ENCODE measurements at regions not wholly inside any gene's neighbourhood (a gene's known extent, or its start where the extent isn't known, plus 50 kb on each side); places are given as distances from the start of the nearest gene placed in this dataset.
"Not testable (repeated sequence)": the region's sequence is repeated elsewhere in the genome, so short reads cannot be mapped to it uniquely, and the experiment has no call there.

GRCh38 chr11:37142591-37142990 is 544.6 kb upstream of the RAG2 start:
- H3K4me1 ChIP-seq: no peaks in the 10 kb centered on the region
- no peaks in the 10 kb centered on the region for H3K9me3 ChIP-seq (ENCODE audit: control insufficient read depth, low read length)
- H3K36me3 ChIP-seq (ENCODE audit: control insufficient read depth, insufficient read depth, low read length): no peaks in the 10 kb centered on the region
- H2AFZ ChIP-seq: no peak overlapping the region
- H3K79me2 ChIP-seq: no peaks in the 10 kb centered on the region
- H3K27ac ChIP-seq: no peak overlapping the region
- no peaks in the 10 kb centered on the region for H3K27me3 ChIP-seq (ENCODE audit: control insufficient read depth, insufficient read depth, low read length)
- no peak overlapping the region for H3K9ac ChIP-seq
- TF ChIP-seq, protein P1, sequence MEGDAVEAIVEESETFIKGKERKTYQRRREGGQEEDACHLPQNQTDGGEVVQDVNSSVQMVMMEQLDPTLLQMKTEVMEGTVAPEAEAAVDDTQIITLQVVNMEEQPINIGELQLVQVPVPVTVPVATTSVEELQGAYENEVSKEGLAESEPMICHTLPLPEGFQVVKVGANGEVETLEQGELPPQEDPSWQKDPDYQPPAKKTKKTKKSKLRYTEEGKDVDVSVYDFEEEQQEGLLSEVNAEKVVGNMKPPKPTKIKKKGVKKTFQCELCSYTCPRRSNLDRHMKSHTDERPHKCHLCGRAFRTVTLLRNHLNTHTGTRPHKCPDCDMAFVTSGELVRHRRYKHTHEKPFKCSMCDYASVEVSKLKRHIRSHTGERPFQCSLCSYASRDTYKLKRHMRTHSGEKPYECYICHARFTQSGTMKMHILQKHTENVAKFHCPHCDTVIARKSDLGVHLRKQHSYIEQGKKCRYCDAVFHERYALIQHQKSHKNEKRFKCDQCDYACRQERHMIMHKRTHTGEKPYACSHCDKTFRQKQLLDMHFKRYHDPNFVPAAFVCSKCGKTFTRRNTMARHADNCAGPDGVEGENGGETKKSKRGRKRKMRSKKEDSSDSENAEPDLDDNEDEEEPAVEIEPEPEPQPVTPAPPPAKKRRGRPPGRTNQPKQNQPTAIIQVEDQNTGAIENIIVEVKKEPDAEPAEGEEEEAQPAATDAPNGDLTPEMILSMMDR (IDR thresholded peaks at IDR 0.05): no peak
- no peak overlapping the region for H3K4me3 ChIP-seq (ENCODE audit: low read depth, low read length)
- no peak overlapping the region for H3K4me2 ChIP-seq (ENCODE audit: low read length)

DNA sequence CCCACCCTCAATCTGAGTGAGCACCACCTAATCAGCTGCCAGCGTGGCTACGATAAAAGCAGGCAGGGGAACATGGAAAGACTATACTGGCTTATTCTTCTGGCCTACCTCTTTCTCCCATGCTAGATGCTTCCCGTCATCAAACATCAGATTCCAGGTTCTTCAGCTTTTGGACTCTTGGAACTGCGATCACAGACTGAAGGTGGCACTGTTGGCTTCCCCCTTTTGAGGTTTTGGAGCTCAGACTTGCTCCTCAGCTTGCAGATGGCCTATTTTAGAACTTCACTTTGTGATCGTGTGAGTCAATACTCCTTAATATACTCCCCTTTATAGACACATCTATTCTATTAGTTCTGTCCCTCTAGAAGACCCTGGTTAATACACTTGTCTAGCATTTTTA is 543.7 kb upstream of the RAG2 start:
- Histone ChIP-seq H3K79me2 (no peaks in the 10 kb centered on the region), H3K9ac (no peak overlapping the region), H3K4me2 (ENCODE audit: low read length) (no peak overlapping the region), H3K4me1 (no peaks in the 10 kb centered on the region), H3K4me3 (ENCODE audit: low read depth, low read length) (no peak overlapping the region), H3K36me3 (ENCODE audit: control insufficient read depth, insufficient read depth, low read length) (no peaks in the 10 kb centered on the region), H3K27ac (no peak overlapping the region), H3K27me3 (ENCODE audit: control insufficient read depth, insufficient read depth, low read length) (no peaks in the 10 kb centered on the region), H2AFZ (no peak overlapping the region), H3K9me3 (ENCODE audit: control insufficient read depth, low read length) (no peaks in the 10 kb centered on the region)
- TF ChIP-seq, protein P1 (IDR thresholded peaks at IDR 0.05): no peak

DNA sequence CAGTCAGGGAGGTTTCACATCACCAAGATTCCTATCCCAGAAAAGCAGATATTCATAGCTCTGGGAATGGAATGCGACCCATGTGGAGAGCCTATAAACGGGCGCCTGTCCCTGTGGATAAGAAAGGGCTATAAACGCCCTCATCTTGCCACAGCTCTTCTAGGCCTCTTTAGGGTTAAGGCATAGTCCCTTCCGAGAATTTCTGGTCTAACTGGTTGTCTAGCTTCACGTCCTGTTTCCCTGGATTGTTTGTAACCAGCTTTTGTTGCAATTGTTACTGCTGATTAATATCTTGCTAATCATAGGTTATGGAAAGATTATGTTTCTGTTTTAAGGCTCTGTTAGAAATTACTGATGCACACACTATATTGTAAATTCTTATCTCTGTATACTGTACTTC is 537.6 kb upstream of the RAG2 start:
- not testable (repeated sequence) for H3K9me3 ChIP-seq (ENCODE audit: control insufficient read depth, low read length); H3K27me3 ChIP-seq (ENCODE audit: control insufficient read depth, insufficient read depth, low read length); H3K4me1 ChIP-seq; H3K36me3 ChIP-seq (ENCODE audit: control insufficient read depth, insufficient read depth, low read length); H3K4me3 ChIP-seq (ENCODE audit: low read depth, low read length); H3K79me2 ChIP-seq; H3K9ac ChIP-seq; H3K4me2 ChIP-seq (ENCODE audit: low read length); H2AFZ ChIP-seq; H3K27ac ChIP-seq

GRCh38 chr11:37134637-37135036 is 536.6 kb upstream of the RAG2 start:
- no peaks in the 10 kb centered on the region for H3K4me1 ChIP-seq
- no peak overlapping the region for H2AFZ ChIP-seq
- H3K9me3 ChIP-seq (ENCODE audit: control insufficient read depth, low read length): no peaks in the 10 kb centered on the region
- TF ChIP-seq, protein P1 (IDR thresholded peaks at IDR 0.05): no peak
- H3K36me3 ChIP-seq (ENCODE audit: control insufficient read depth, insufficient read depth, low read length): no peaks in the 10 kb centered on the region
- H3K27me3 ChIP-seq (ENCODE audit: control insufficient read depth, insufficient read depth, low read length): no peaks in the 10 kb centered on the region
- H3K79me2 ChIP-seq: no peaks in the 10 kb centered on the region
- H3K4me2 ChIP-seq (ENCODE audit: low read length): no peak overlapping the region
- H3K4me3 ChIP-seq (ENCODE audit: low read depth, low read length): no peak overlapping the region
- H3K9ac ChIP-seq: no peak overlapping the region
- no peak overlapping the region for H3K27ac ChIP-seq

DNA sequence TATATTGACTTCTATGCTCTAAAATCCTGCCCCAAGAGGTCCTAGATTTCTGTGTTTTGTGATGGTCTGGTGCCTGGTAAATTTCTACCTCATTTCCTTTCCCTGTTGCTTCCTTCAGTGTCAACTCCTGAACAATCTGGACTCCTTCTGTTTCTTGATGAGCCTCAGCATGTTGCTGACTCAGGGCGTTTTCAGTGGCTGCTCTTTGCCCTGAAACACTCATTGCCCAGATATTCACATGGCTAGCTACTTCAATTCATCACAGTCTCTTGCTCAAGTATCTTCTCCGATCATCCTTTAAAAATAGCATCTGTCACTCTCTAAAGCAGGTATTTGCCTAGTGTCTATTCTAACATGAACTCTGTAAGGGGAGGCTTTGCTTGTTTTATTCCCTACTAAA is 526.3 kb upstream of the RAG2 start:
- Histone ChIP-seq H3K27ac (no peak overlapping the region), H3K36me3 (ENCODE audit: control insufficient read depth, insufficient read depth, low read length) (no peaks in the 10 kb centered on the region), H3K4me3 (ENCODE audit: low read depth, low read length) (no peak overlapping the region), H3K9ac (no peak overlapping the region), H3K4me2 (ENCODE audit: low read length) (no peak overlapping the region), H2AFZ (no peak overlapping the region), H3K4me1 (no peaks in the 10 kb centered on the region), H3K9me3 (ENCODE audit: control insufficient read depth, low read length) (no peaks in the 10 kb centered on the region), H3K79me2 (no peaks in the 10 kb centered on the region), H3K27me3 (ENCODE audit: control insufficient read depth, insufficient read depth, low read length) (no peaks in the 10 kb centered on the region)
- TF ChIP-seq, protein P1 (IDR thresholded peaks at IDR 0.05): no peak
